ENCODE measurements at regions not wholly inside any gene's neighbourhood (a gene's known extent, or its start where the extent isn't known, plus 50 kb on each side); places are given as distances from the start of the nearest gene placed in this dataset.

- TF ChIP-seq, protein P1, sequence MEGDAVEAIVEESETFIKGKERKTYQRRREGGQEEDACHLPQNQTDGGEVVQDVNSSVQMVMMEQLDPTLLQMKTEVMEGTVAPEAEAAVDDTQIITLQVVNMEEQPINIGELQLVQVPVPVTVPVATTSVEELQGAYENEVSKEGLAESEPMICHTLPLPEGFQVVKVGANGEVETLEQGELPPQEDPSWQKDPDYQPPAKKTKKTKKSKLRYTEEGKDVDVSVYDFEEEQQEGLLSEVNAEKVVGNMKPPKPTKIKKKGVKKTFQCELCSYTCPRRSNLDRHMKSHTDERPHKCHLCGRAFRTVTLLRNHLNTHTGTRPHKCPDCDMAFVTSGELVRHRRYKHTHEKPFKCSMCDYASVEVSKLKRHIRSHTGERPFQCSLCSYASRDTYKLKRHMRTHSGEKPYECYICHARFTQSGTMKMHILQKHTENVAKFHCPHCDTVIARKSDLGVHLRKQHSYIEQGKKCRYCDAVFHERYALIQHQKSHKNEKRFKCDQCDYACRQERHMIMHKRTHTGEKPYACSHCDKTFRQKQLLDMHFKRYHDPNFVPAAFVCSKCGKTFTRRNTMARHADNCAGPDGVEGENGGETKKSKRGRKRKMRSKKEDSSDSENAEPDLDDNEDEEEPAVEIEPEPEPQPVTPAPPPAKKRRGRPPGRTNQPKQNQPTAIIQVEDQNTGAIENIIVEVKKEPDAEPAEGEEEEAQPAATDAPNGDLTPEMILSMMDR (conservative IDR thresholded peaks at IDR 0.05; ENCODE audit: low read length) = no peak
- TF ChIP-seq EZH2phosphoT487 (IDR thresholded peaks at IDR 0.05; ENCODE audit: borderline replicate concordance) = no peak
Observed at GRCh38 chrX:140425712-140426395, 79.0 kb downstream of the SOX3 start.
